Astrocyte of the cerebellum (primary cell): ENCODE measurements at regions not wholly inside any gene's neighbourhood (a gene's known extent, or its start where the extent isn't known, plus 50 kb on each side); places are given as distances from the start of the nearest gene placed in this dataset.

ENCODE experiments used
- DNase-seq: peaks from one replicate; pipeline ENCODE4 v3.0.0-alpha.2; 2011; ENCODE audit warnings: low read depth
- H3K4me3 ChIP-seq: 2 replicates; pipeline ENCODE4 v1.5.1; 2011; ENCODE audit warnings: mild to moderate bottlenecking, low read depth, low read length, moderate library complexity
- CTCF ChIP-seq: IDR thresholded peaks from 2 replicates; pipeline ENCODE4 v1.5.1; 2012; ENCODE audit warnings: low read length, low read depth, moderate library complexity, mild to moderate bottlenecking; ENCODE audit errors: missing control alignments
- in situ Hi-C: cut with HindIII; loops from 2 replicates; pipeline ENCODE4 v1.10.0; 2017; ENCODE audit warnings: low sequenced_read_pairs

GRCh38 chr12:22765421-22766130 is 140.6 kb downstream of the ETNK1 start:
- no peak for DNase-seq
- H3K4me3 ChIP-seq: no peak overlapping the region
- in situ Hi-C loops: no loop called here
- no peak for TF ChIP-seq CTCF

GRCh38 chr12:22766911-22767420 is 142.0 kb downstream of the ETNK1 start:
- no peak for DNase-seq
- H3K4me3 ChIP-seq: no peak overlapping the region
- no peak for TF ChIP-seq CTCF
- in situ Hi-C loops: no loop called here

- DNase-seq: no peak
- in situ Hi-C loops: no loop called here
- H3K4me3 ChIP-seq: no peak overlapping the region
- no peak for TF ChIP-seq CTCF
Observed at GRCh38 chr12:22781339-22781738, 156.4 kb downstream of the ETNK1 start.

GRCh38 chr12:22787557-22787956 is 162.6 kb downstream of the ETNK1 start:
- DNase-seq: no peak
- no peak for TF ChIP-seq CTCF
- H3K4me3 ChIP-seq: no peak overlapping the region
- in situ Hi-C loops: no loop called here

GRCh38 chr12:22788913-22789312 is 163.9 kb downstream of the ETNK1 start:
- DNase-seq: no peak
- in situ Hi-C loops: no loop called here
- no peak overlapping the region for H3K4me3 ChIP-seq
- TF ChIP-seq CTCF: no peak

- in situ Hi-C loops: no loop called here
- no peak for TF ChIP-seq CTCF
Observed at GRCh38 chr12:22792138-22792537, 167.2 kb downstream of the ETNK1 start.

GRCh38 chr12:22794017-22794416 is 169.0 kb downstream of the ETNK1 start:
- in situ Hi-C loops: no loop called here
- no peak for TF ChIP-seq CTCF
- H3K4me3 ChIP-seq: no peak overlapping the region
- DNase-seq: no peak

More at GRCh38 chr12:22792138-22792537, 167.2 kb downstream of the ETNK1 start:
- no peak overlapping the region for H3K4me3 ChIP-seq
- DNase-seq: no peak
